Activated effector memory CD4-positive, alpha-beta T cell treated with Interleukin-2 at 50 U/mL for 16 hours (primary cell): ENCODE measurements at regions not wholly inside any gene's neighbourhood (a gene's known extent, or its start where the extent isn't known, plus 50 kb on each side); places are given as distances from the start of the nearest gene placed in this dataset.
"Not testable (repeated sequence)": the region's sequence is repeated elsewhere in the genome, so short reads cannot be mapped to it uniquely, and the experiment has no call there.

Experiments used
- DNase-seq: peaks from one replicate; pipeline ENCODE4 v3.0.0-alpha.2; 2020

- not testable (repeated sequence) for DNase-seq
These were observed 78.8 kb upstream of the RREB1 start for GRCh38 chr6:7028963-7029362.

DNA sequence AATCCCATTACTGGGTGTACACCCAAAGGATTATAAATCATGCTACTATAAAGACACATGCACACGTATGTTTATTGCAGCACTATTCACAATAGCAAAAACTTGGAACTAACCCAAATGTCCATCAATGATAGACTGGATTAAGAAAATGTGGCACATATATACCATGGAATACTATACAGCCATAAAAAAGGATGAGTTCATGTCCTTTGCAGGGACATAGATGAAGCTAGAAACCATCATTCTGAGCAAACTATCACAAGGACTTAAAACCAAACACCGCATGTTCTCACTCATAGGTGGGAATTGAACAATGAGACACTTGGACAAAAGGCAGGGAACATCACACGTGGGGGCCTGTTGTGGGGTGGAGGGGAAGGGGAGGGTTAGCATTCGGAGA is 76.8 kb upstream of the RREB1 start:
- DNase-seq = not testable (repeated sequence)

DNA sequence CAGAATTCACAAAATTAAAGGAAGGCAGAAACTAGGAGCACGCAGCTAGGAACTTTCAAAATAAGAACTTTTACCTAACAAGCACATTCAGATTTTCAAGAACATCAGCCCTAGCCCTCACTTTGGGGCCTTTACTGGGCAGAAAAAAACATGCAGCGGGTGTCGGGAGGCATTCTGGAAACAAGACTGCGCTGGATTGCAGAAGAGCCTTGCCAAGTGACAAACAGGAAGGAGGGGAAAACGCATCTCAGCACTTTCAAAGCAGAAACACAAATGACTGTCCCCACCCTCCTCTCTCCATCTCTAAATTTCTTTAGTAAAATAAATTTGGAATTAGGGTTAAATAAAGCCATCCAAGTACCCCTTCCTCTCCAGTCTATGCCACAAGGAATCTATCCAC is 74.6 kb upstream of the RREB1 start:
- DNase-seq = no peak

- no peak for DNase-seq
These were observed 73.7 kb upstream of the RREB1 start for GRCh38 chr6:7034055-7034454.

- DNase-seq = no peak
These were observed 71.9 kb upstream of the RREB1 start for GRCh38 chr6:7035837-7036249.

DNA sequence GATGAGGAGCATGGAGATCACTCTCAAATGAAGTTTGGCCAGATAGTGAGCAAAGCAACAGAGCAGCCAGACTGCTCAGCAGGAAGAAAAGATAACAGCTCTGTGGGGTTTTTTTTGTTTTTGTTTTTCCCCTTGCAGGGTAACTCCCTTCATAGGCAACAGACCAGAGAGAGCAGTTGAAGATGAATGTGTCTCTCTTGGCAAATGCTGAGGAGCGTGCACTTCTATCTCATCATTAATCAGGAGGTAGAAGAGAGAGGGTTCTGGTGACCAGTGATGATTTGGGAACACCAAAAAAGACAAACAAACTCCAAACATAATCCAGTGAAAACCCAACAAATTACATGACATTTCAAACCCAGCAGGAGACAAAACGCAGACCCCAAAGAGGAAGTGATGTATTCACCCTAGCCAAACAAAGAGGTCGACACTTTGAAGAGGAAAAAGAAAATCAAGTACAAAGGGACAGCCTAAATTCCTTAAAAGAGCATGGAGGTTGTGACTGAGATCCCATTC is 66.2 kb upstream of the RREB1 start:
- no peak for DNase-seq

DNA sequence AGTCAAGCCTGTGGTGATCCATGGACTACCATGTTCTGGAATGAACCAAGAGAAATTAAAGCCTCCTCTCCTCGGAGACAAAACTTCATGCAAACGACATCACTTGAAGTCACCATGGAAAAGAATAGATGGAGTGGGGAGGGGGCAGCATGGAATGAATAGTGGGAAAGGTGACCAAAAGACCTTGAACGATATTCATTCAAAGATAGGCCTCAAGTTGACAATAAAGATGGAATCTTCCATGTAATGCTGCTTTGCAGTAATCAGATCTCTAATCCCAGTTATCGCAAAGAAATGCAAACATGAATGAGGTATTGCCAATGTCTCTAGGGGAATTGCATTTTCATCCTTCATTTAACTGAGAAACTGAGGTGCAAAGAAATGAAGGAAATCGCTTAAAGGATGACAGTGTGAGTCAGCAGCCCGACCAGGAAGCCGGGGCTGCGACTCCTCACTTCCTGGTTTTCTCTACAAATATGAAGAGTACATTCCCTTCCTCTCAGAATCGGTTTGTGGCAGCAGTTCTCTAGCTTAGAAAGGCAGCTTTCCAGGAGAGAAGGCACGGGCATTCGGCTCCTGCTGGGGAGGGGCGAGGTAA is 65.6 kb upstream of the RREB1 start:
- no peak for DNase-seq

- no peak for DNase-seq
These were observed 64.9 kb upstream of the RREB1 start for GRCh38 chr6:7042654-7043545.

DNA sequence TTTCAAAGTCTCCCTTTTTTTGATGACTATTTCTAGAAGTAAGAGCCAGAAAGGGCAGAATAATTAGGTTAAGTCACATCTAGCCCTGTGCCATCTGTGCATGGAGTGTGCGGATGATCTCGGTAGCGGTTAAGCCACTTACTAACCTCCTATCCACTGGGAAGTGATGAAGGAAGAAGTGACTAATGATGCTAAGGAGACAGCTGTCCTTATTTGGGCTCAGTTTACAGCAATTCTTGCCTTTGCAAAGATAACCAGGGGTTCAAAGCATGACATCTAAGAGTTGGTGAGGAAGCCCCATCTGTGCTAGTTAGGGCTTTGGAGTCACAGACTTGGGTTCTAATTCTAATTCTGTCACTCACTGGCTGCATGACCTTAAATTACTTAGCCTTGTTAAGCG is 62.4 kb upstream of the RREB1 start:
- no peak for DNase-seq

- DNase-seq = no peak
These were observed 62.0 kb upstream of the RREB1 start for GRCh38 chr6:7045746-7046145.

DNA sequence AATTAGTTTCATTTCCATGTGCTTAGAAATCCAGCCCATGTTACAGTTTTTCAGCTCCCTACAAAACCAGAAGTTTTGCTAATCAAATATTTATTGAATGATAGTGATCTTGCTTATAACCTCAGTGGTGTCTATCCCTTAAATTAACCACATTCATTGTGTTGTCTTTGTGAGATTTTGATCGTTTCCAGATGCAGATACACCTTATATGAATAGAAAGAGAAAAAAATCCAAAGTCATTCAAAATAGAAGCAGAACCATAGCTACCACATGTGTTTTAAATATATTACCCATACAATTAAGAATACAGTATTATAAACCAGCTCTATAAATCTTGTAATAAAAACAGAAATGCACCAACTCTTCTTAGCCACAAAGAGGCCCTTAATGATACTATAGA is 60.6 kb upstream of the RREB1 start:
- no peak for DNase-seq

DNA sequence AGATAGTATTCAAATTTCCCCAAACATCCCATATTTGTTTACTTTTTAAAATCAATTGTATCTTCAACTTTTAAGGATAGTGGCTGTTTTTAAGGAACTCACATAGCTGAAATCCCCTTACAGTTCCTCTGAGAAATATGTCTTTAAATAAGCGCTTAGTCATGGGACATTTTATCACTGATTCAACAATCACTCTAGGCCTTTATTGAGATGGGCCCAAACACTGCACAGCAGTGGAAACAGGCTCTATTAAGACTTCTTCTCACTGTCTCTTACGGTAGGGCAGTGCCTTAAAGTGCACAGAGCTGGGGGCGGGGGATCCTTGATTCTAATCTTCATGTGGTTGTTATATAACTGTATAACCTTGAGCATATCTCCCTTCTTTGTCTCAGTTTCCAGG is 59.8 kb upstream of the RREB1 start:
- no peak for DNase-seq

DNA sequence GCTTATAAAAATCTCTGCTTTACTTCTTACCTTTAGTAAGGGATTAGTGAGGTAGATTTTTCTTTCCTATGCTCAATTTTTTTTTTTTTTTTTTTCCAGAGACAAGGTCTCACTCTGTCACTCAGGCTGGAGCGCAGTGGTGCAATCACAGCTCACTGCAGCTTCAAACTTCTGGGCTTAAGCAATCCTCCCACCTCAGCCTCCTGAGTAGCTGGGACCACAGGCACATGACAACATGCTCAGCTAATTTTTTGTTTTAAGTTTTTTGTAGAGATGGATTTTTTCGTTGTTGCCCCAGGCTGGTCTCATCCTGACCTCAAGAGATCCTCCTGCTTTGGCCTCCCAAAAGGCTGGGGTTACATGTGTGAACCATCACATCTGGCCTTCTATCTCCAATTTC is 58.9 kb upstream of the RREB1 start:
- DNase-seq = no peak

- DNase-seq = no peak
These were observed 57.8 kb upstream of the RREB1 start for GRCh38 chr6:7050004-7050403.

DNA sequence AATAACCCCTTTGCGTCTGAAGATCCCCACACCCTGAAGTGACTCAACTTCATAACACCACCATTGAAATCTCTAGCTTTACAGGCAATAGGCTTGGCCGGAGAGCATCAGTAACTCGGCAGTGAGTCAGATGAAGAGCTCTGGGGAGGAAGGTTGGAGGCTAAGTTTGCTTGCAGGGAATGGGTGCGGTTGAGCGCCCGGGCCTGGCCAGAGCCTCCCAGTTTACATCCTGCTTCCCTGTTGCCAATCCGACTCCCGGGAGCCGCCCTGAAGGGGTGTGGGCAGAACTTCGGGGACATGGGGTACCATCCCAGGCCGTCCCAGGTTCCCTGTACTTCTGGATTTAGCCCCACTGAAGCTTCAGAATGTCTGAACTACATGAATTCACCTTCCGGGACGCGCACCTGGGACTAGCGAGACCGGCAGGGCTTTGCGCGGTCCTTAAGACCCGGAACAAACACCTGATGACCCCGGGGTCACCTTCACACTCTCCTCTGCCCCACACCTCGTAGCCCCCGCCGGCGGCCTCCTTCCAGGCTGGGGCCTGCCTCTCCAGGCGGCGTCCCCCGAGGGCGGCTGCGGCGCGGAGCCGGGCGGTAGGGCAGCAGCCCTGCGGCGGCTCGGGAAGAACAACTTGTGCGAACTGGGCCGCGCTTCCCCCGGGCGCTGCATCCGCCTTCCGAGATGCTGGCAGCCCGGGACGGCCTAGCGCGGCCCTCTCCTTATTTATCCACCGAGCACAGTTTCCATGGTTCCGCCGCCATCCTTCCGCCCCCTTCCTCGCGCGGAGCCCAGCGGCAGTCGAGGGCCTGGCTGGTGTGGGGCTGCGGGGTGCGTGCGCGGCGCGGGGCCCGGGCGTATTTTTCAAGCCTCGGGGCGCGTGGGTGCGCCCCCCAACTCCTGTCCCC is 56.6 kb upstream of the RREB1 start:
- DNase-seq = peak; percentile 19

- peak; percentile 53 for DNase-seq
These were observed 55.9 kb upstream of the RREB1 start for GRCh38 chr6:7051780-7052442.

DNA sequence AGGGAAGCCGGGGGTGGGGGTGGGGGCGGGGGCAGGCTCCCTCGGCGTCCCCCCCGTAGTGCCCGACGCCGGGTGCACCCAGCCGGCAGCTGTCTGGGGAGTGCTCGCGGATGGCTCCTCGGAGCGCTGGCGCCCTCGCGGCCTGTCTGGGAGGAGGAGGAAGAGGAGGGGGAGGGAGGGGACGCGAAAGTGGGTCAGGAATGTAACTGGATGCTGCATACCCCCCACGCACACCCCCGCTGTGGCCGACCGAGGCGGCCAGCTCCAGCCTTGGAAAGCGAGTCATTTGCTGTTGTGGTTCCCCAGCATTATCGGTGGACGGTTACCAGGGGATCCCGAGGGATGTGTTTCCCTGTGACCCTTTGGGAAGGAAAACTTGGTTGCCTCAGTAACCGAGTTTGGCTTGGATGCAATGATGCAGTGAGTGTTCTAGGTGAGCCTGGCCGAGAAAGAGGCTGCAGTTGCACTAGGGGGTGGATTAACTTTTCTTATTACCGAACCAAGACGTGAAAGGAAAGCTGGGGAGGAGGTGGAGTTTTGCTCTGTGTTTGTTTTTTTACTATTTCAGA is 55.2 kb upstream of the RREB1 start:
- no peak for DNase-seq

- DNase-seq = no peak
These were observed 54.5 kb upstream of the RREB1 start for GRCh38 chr6:7053125-7053774.
